Ovary (tissue), 7 donors: ENCODE measurements at regions not wholly inside any gene's neighbourhood (a gene's known extent, or its start where the extent isn't known, plus 50 kb on each side); places are given as distances from the start of the nearest gene placed in this dataset.

Experiments used
- DNase-seq, 5 donors: peaks; one replicate each; pipeline ENCODE4 v3.0.0-alpha.2; 2019 to 2020
- H3K27ac ChIP-seq, 2 donors: fragments of 200-600 bp; one replicate each; pipeline versions ENCODE4 v1.5.1 to v1.8.0; 2019 to 2022
- H3K27me3 ChIP-seq: fragments of 200-600 bp; one replicate; pipeline ENCODE4 v1.8.0; 2022
- H3K36me3 ChIP-seq: fragments of 200-600 bp; sonication (generic); one replicate; pipeline ENCODE4 v1.5.1; 2019
- H3K4me1 ChIP-seq: one replicate; pipeline ENCODE4 v1.8.1; 2013; ENCODE audit warnings: mild to moderate bottlenecking, moderate library complexity; ENCODE audit not compliant: insufficient read depth
- H3K4me3 ChIP-seq: fragments of 200-600 bp; sonication (generic); one replicate; pipeline ENCODE4 v1.5.1; 2017
- H3K9me3 ChIP-seq, 2 donors: fragments of 200-600 bp in 1 of 2; sonication (generic) in 1 of 2; one replicate each; pipeline versions ENCODE4 v1.5.1 to v1.8.1; 2013 to 2019; ENCODE audit warnings: mild to moderate bottlenecking in 1 of 2, moderate library complexity in 1 of 2
- EP300 ChIP-seq: sonication (generic); formaldehyde crosslinking; IDR thresholded peaks from one replicate; pipeline ENCODE4 v1.6.1; 2017; ENCODE audit warnings: antibody characterized with exemption
- POLR2A ChIP-seq: fragments of 450-650 bp; IDR thresholded peaks from one replicate; pipeline ENCODE4 v1.6.1; 2017; ENCODE audit warnings: antibody characterized with exemption, mild to moderate bottlenecking, moderate library complexity
- WGBS, 3 donors: extraction: QIAGEN DNeasy Blood & Tissue Kit in 1 of 3; methylation state at CpG; one replicate each; pipeline versions ENCODE4 v1.1.5 to v1.1.7; 2013 to 2017; 5-methylcytosine and 5-hydroxymethylcytosine counted together
- intact Hi-C, 4 donors: fragments of 100-400 bp; cut with DNase I; formaldehyde crosslinking; loops; one replicate each; pipeline versions ENCODE4 v1.11.0 to v1.15.1; 2022 to 2023
- TF ChIP-seq, protein P1 (sequence below), 3 donors: fragments of 450-650 bp in 2 of 3; fragments of 200-600 bp in 1 of 3; IDR thresholded peaks; one replicate each; pipeline versions ENCODE4 v1.5.1 to v1.8.0; 2016 to 2022; ENCODE audit warnings: antibody characterized with exemption in 3 of 3, mild to moderate bottlenecking in 1 of 3
- donor health status: DM: no; HTN: no; CAD: no; lungs with moderate emphysema.
- donor health status: DM: no; HTN: no; CAD: no.
- donor health status: Bipolar disorder and iron deficiency.
- donor health status: DM: no; HTN: no; CAD: no.
- donor health status: DM: yes; HTN: yes; CAD: no.

DNA sequence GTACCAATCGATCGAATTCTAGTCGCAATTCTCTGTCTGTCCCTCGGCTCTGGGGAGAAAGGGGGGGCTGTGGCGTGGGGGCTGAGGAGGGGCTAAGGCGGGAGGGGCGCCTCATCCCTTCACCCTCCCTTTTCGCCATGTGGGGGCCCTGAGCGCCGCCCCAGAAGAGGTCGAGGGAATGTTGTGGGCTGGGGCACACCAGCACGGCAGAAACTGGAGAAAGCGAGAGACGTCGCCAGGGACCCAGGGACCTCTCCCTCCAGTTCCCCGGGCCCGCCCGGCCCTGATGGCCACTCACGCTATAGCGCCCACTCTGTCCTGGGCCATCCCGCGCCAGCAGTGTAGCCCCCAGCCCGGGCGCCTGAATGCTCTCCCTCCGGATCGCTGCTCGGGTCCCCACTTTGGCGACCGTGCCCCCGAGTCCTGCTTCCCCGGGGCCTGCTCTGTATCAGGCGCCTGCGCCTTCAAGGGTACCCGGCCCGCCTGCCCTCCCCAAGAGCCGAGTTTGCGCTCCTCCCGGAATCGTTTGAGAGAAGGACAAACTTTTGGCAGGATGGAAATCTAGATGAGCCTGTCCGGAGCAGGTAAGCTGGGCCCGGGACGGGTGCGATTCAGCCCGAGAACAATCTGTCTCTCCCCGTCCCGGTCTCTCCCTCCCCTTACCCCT is 62.6 kb downstream of the SMUG1 start:
- H3K9me3 ChIP-seq = no peaks in the 10 kb centered on the region
- no peaks in the 10 kb centered on the region for H3K36me3 ChIP-seq
- WGBS, 3 donors = 0 to 1% (median 0%) methylated on average over 27 to 46 of the region's 46 CpGs
- H3K27me3 ChIP-seq = no peaks in the 10 kb centered on the region
- peak overlapping the region; percentile 87 for H3K4me3 ChIP-seq
- H3K27ac ChIP-seq = peak overlapping the region; percentile 35 to 76
- intact Hi-C loops = loop anchor here (5.0 to 10.0 kb wide), 3 partner anchors 89 to 94 kb away; partner anchors contain the start of gene HOXC5 (in 2 of the 4)
- peak; percentile 66 to 81 (median 73) for DNase-seq
- peaks cover 4% of the 10 kb centered on the region for H3K4me1 ChIP-seq
- TF ChIP-seq EP300 = no peak
- peak; percentile 31 for TF ChIP-seq POLR2A
- TF ChIP-seq, protein P1, sequence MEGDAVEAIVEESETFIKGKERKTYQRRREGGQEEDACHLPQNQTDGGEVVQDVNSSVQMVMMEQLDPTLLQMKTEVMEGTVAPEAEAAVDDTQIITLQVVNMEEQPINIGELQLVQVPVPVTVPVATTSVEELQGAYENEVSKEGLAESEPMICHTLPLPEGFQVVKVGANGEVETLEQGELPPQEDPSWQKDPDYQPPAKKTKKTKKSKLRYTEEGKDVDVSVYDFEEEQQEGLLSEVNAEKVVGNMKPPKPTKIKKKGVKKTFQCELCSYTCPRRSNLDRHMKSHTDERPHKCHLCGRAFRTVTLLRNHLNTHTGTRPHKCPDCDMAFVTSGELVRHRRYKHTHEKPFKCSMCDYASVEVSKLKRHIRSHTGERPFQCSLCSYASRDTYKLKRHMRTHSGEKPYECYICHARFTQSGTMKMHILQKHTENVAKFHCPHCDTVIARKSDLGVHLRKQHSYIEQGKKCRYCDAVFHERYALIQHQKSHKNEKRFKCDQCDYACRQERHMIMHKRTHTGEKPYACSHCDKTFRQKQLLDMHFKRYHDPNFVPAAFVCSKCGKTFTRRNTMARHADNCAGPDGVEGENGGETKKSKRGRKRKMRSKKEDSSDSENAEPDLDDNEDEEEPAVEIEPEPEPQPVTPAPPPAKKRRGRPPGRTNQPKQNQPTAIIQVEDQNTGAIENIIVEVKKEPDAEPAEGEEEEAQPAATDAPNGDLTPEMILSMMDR (IDR thresholded peaks at IDR 0.05) = peak in 1 of 3 donors; percentile 9

DNA sequence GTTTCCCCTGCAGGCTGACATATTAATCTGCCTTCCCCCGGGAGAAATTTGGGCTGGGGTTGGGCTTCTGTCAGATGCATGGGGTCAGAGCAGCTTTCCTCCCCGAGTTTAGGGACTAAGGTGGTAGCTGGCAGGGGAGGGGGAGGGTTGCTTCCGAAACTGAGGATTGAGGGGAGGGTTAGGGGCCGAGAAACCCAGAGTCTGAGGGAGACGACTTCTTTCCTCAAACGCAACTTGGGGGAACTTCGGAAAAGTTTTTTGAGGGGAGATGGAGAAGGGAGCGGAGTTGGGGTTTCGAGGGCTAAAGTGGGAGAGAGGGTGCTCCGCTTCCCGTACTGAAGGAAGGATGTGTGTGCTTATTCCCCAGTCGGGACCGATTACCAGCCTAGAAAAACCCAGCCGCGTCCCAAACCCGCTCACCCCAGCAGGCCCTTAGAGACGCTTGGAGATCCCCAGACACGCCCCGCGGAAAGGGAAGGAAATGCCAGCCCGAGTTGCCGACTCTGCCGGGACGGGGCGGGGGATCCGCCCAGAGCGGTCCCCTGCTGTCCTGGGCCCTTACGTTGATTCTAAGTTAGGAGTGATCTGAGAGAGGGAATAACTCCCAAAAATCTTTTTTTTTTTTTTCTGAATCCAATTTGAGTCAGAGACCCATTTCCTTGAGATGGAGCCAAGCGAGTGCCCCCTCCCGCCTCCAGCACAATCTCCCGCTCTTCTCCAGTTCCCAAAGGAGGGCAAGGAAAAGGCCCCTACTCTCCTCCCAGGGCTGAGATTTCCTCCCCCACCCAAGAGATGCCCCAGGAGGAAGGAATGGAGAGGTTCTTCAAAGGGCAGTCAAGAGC is 61.9 kb downstream of the SMUG1 start:
- DNase-seq = peak; percentile 85 to 87 (median 86)
- Histone ChIP-seq H3K27me3 (no peaks in the 10 kb centered on the region), H3K4me1 (peaks cover 4% of the 10 kb centered on the region), H3K9me3 (no peaks in the 10 kb centered on the region), H3K27ac (peak overlapping the region; percentile 35 to 76), H3K4me3 (peak overlapping the region; percentile 87), H3K36me3 (no peaks in the 10 kb centered on the region)
- intact Hi-C loops = loop anchor here (5.0 to 10.0 kb wide), 3 partner anchors 90 to 95 kb away; partner anchors contain the start of gene HOXC5 (in 2 of the 4)
- 2 to 3% (median 2%) methylated on average over 31 of the region's 31 CpGs for WGBS, 3 donors
- TF ChIP-seq, protein P1 (IDR thresholded peaks at IDR 0.05) = no peak
- TF ChIP-seq POLR2A (peak; percentile 72), EP300 (no peak)

DNA sequence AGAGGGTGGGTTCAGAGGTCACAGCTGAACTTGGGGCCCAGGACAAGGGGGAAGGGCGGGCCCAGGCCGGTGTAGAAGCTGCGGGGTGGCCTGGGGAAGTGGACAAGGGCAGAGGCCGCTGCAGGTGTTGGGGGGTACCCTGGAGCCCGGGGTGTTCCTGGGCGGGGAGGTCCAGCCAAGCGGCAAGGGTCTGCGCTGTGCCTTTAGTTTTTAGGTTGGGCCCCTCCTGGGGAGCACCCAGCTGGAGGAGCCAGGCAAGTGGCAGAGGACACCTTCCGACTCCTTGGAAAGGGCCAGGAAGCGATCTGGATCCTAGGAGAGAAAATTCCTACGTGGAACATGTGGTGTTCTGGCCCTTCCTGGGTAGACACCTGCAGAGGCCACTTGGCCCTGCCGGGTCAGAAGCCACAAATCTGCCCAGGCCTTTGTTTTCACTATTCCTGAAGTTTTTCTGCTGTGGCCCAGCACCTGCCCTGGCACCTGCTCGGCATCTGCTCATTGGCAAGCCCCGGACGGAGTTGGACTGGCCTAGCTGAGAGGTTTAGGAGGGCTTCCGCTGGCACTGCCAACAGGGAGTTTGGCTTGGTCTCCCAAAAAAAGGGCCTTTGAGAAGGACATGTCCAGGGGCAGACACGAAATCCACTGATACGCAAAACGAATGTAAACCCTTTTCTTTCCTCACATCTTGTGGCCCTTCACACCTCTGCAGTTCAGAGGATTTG is 61.1 kb downstream of the SMUG1 start:
- Histone ChIP-seq H3K27me3 (no peaks in the 10 kb centered on the region), H3K36me3 (no peaks in the 10 kb centered on the region), H3K4me1 (peaks cover 4% of the 10 kb centered on the region), H3K9me3 (no peaks in the 10 kb centered on the region), H3K4me3 (peak overlapping the region; percentile 87), H3K27ac (peak overlapping the region; percentile 29 to 76)
- peak in 3 of 5 donors; percentile 42 to 58 (median 56) for DNase-seq
- intact Hi-C loops = loop anchor here (5.0 to 10.0 kb wide), 3 partner anchors 90 to 95 kb away; partner anchors contain the start of gene HOXC5 (in 2 of the 4)
- 75 to 81% (median 76%) methylated on average over 19 of the region's 19 CpGs for WGBS, 3 donors
- TF ChIP-seq, protein P1 (IDR thresholded peaks at IDR 0.05) = no peak
- TF ChIP-seq POLR2A (no peak), EP300 (no peak)

DNA sequence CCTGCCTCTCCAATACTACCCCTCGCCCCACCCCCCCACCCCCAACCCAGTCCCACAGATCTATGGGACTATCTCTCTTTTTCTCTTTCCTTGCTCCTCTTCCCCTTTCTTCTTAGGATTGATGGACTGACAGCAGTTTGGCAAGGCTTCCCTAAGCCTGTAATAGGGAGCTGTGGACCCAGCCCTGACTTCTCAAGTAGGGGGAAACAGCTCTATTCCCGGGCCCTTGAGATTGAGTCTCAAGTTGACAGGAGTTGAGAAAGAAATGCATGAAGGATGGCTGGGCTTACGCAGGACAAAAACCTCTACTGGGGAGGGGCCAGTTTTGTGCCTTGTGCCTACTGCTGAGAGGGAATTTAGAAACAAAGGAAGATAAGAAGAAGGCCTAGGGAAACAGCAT is 60.4 kb downstream of the SMUG1 start:
- H3K27me3 ChIP-seq = no peaks in the 10 kb centered on the region
- intact Hi-C loops = loop anchor here (5.0 to 10.0 kb wide), 3 partner anchors 91 to 96 kb away; partner anchors contain the start of gene HOXC5 (in 2 of the 4)
- WGBS, 3 donors = 49 to 59% (median 55%) methylated on average over 3 of the region's 3 CpGs
- H3K36me3 ChIP-seq = no peaks in the 10 kb centered on the region
- DNase-seq = no peak
- H3K4me3 ChIP-seq = no peak overlapping the region
- H3K27ac ChIP-seq = peak overlapping the region in 1 of 2 donors; percentile 24
- peaks cover 4% of the 10 kb centered on the region for H3K4me1 ChIP-seq
- no peak for TF ChIP-seq EP300
- TF ChIP-seq, protein P1 (IDR thresholded peaks at IDR 0.05) = no peak
- no peak for TF ChIP-seq POLR2A
- H3K9me3 ChIP-seq = no peaks in the 10 kb centered on the region
